Keratinocyte (primary cell): ENCODE measurements at regions not wholly inside any gene's neighbourhood (a gene's known extent, or its start where the extent isn't known, plus 50 kb on each side); places are given as distances from the start of the nearest gene placed in this dataset.

Experiments used
- DNase-seq: peaks from one replicate; pipeline ENCODE4 v3.0.0-alpha.2; 2011; ENCODE audit warnings: low read depth, missing footprints, low spot score
- FAIRE-seq: peaks from 2 replicates; lab custom pipeline; 2011; peaks lifted over from hg19 to GRCh38; lab: Jason Lieb, UNC
- H2AFZ ChIP-seq: 2 replicates; pipeline ENCODE4 v1.6.0; 2012; ENCODE audit warnings: low read length, control low read depth, inconsistent platforms; ENCODE audit not compliant: control insufficient read depth
- H3K27ac ChIP-seq: 2 replicates; pipeline ENCODE4 v1.5.1; 2011; ENCODE audit warnings: low read length; ENCODE audit not compliant: control insufficient read depth, insufficient read depth
- H3K27me3 ChIP-seq: 3 replicates; pipeline ENCODE4 v1.6.0; 2011; ENCODE audit warnings: low read length; ENCODE audit not compliant: control insufficient read depth, insufficient read depth; ENCODE audit errors: extremely low read depth
- H3K36me3 ChIP-seq, 2 experiments: 2 replicates in 1 of 2; 3 replicates in 1 of 2; pipeline ENCODE4 v1.5.1; 2011; ENCODE audit warnings: low read length in 2 of 2, mild to moderate bottlenecking in 1 of 2; ENCODE audit not compliant: control insufficient read depth in 2 of 2, insufficient read depth in 2 of 2; ENCODE audit errors: extremely low read depth in 1 of 2
- H3K4me1 ChIP-seq: 3 replicates; pipeline ENCODE4 v1.5.1; 2011; ENCODE audit warnings: low read length; ENCODE audit not compliant: control insufficient read depth, insufficient read depth; ENCODE audit errors: extremely low read depth
- H3K4me2 ChIP-seq: 3 replicates; pipeline ENCODE4 v1.6.0; 2011; ENCODE audit warnings: low read depth, low read length; ENCODE audit not compliant: control insufficient read depth, insufficient read depth; ENCODE audit errors: extremely low read depth
- H3K4me3 ChIP-seq, 3 experiments: fragments of 200-600 bp in 1 of 3; sonication (generic) in 1 of 3; 2 replicates in 2 of 3; 3 replicates in 1 of 3; pipeline ENCODE4 v1.5.1; 2011 to 2016; ENCODE audit warnings: low read length in 3 of 3, mild to moderate bottlenecking in 3 of 3, control low read depth in 2 of 3, inconsistent platforms in 1 of 3, low read depth in 1 of 3, mixed read lengths in 1 of 3, mixed run types in 1 of 3, moderate library complexity in 1 of 3; ENCODE audit not compliant: control insufficient read depth in 2 of 3, insufficient read depth in 2 of 3; ENCODE audit errors: extremely low read depth in 1 of 3
- H3K79me2 ChIP-seq: 2 replicates; pipeline ENCODE4 v1.6.0; 2012; ENCODE audit warnings: low read length; ENCODE audit not compliant: control insufficient read depth, insufficient read depth
- H3K9ac ChIP-seq: 3 replicates; pipeline ENCODE4 v1.6.0; 2011; ENCODE audit warnings: low read length; ENCODE audit not compliant: control insufficient read depth, insufficient read depth; ENCODE audit errors: extremely low read depth
- H3K9me1 ChIP-seq: 3 replicates; pipeline ENCODE4 v1.6.0; 2011; ENCODE audit warnings: low read length; ENCODE audit not compliant: control insufficient read depth, insufficient read depth; ENCODE audit errors: extremely low read depth
- H3K9me3 ChIP-seq: 2 replicates; pipeline ENCODE4 v1.5.1; 2012; ENCODE audit warnings: low read depth, low read length; ENCODE audit not compliant: control insufficient read depth
- H4K20me1 ChIP-seq: 3 replicates; pipeline ENCODE4 v1.6.0; 2011; ENCODE audit warnings: low read length; ENCODE audit not compliant: control insufficient read depth, insufficient read depth; ENCODE audit errors: extremely low read depth
- CTCF ChIP-seq, 3 experiments: IDR thresholded peaks in 1 of 3; conservative IDR thresholded peaks in 1 of 3; optimal IDR thresholded peaks in 1 of 3; 2 replicates in 2 of 3; 3 replicates in 1 of 3; pipeline versions ENCODE3 to v1.5.1; 2011; ENCODE audit warnings: low read length in 3 of 3, mild to moderate bottlenecking in 3 of 3, moderate library complexity in 2 of 3, control low read depth in 1 of 3, inconsistent platforms in 1 of 3; ENCODE audit not compliant: insufficient read depth in 2 of 3; ENCODE audit errors: extremely low read depth in 1 of 3
- EZH2 ChIP-seq: IDR thresholded peaks from one replicate; pipeline ENCODE4 v1.6.1; 2012; ENCODE audit warnings: inconsistent platforms, mild to moderate bottlenecking, low read length, moderate library complexity
- dilution Hi-C: fragments of 300-500 bp; cut with MboI; formaldehyde crosslinking; loops from one replicate; pipeline ENCODE4 v1.7.0; 2020; ENCODE audit warnings: low sequenced_read_pairs; ENCODE audit not compliant: extremely low pct_ligation_motif_present

GRCh38 chr6:14723535-14724086 is 522.3 kb upstream of the JARID2 start:
- no peak overlapping the region for H3K27ac ChIP-seq
- H3K9me1 ChIP-seq = no peaks in the 10 kb centered on the region
- no peak overlapping the region for H3K9ac ChIP-seq
- H3K36me3 ChIP-seq = no peaks in the 10 kb centered on the region
- H3K79me2 ChIP-seq = no peaks in the 10 kb centered on the region
- dilution Hi-C loops = no loop called here
- TF ChIP-seq CTCF (optimal IDR thresholded peaks at IDR 0.05 in 1 of 3, IDR thresholded peaks at IDR 0.05 in 1 of 3, conservative IDR thresholded peaks at IDR 0.05 in 1 of 3; ENCODE audit: extremely low read depth in 1 of 3, insufficient read depth in 2 of 3, low read length in 3 of 3) (no peak), EZH2 (no peak)
- H3K9me3 ChIP-seq = no peaks in the 10 kb centered on the region
- no peak overlapping the region for H2AFZ ChIP-seq
- peaks cover 6% of the 10 kb centered on the region for H3K4me1 ChIP-seq
- H3K4me3 ChIP-seq = no peak overlapping the region
- DNase-seq (no peak), FAIRE-seq (no peak)
- no peaks in the 10 kb centered on the region for H3K27me3 ChIP-seq
- H4K20me1 ChIP-seq = no peaks in the 10 kb centered on the region
- no peak overlapping the region for H3K4me2 ChIP-seq

GRCh38 chr6:14724549-14724948 is 521.3 kb upstream of the JARID2 start:
- FAIRE-seq = no peak
- Histone ChIP-seq H3K9me3 (no peaks in the 10 kb centered on the region), H3K4me2 (no peak overlapping the region), H3K27ac (no peak overlapping the region), H3K9ac (no peak overlapping the region), H3K36me3 (no peaks in the 10 kb centered on the region), H3K9me1 (no peaks in the 10 kb centered on the region), H2AFZ (no peak overlapping the region), H3K79me2 (no peaks in the 10 kb centered on the region), H3K4me1 (peaks cover 6% of the 10 kb centered on the region), H4K20me1 (no peaks in the 10 kb centered on the region), H3K4me3 (no peak overlapping the region), H3K27me3 (no peaks in the 10 kb centered on the region)
- DNase-seq = no peak
- dilution Hi-C loops = no loop called here
- TF ChIP-seq EZH2 = no peak
- no peak for TF ChIP-seq CTCF (optimal IDR thresholded peaks at IDR 0.05 in 1 of 3, IDR thresholded peaks at IDR 0.05 in 1 of 3, conservative IDR thresholded peaks at IDR 0.05 in 1 of 3; ENCODE audit: extremely low read depth in 1 of 3, insufficient read depth in 2 of 3, low read length in 3 of 3)
